HCT116 (cell line): ENCODE measurements at regions not wholly inside any gene's neighbourhood (a gene's known extent, or its start where the extent isn't known, plus 50 kb on each side); places are given as distances from the start of the nearest gene placed in this dataset.

Source experiments
- ATAC-seq: fragments of 200-7000 bp; cut with Tn5 transposase; 2 replicates; pipeline ENCODE4 v1.9.1; 2020; ENCODE audit warnings: mild to moderate bottlenecking, moderate library complexity
- BruUV-seq: library from RNA; stranded (reverse); fragments of 400-500 nt; replicated peaks from 2 replicates; lab custom pipeline; 2021; lab: Mats Ljungman, UMichigan
- CTCF ChIA-PET: fragments of 300-600 bp; sonication (Branson Sonifier 250); formaldehyde crosslinking; loops from one replicate; lab custom pipeline; 2021; ENCODE audit warnings: antibody characterized with exemption; lab: Charles Lee
- POLR2A ChIA-PET: fragments of 300-600, 350-600 bp; sonication (Branson Sonifier 250); formaldehyde crosslinking; loops from one replicate; lab custom pipeline; 2021; ENCODE audit warnings: antibody characterized with exemption; lab: Charles Lee
- RAD21 ChIA-PET, 2 experiments: fragments of 300-600 bp; sonication (Branson Sonifier 250); formaldehyde crosslinking; loops; one replicate each; lab custom pipeline; 2023; ENCODE audit warnings: low total read pairs in 2 of 2; ENCODE audit not compliant: uncharacterized antibody in 2 of 2, unreplicated experiment in 2 of 2, low non-redundant PET in 1 of 2; lab: Charles Lee
- DNase-seq: peaks from one replicate; pipeline ENCODE4 v3.0.0-alpha.2; 2010; ENCODE audit warnings: low read depth, low spot score
- H2AFZ ChIP-seq: fragments of 200-600 bp; shearing (Covaris generic), sonication (generic); 2 replicates; pipeline ENCODE4 v1.6.1; 2017; ENCODE audit warnings: low read depth, mixed run types, mixed read lengths, antibody characterized with exemption, low read length; ENCODE audit not compliant: poor library complexity, severe bottlenecking
- H3K27ac ChIP-seq: 2 replicates; pipeline ENCODE4 v1.5.1; 2012; ENCODE audit warnings: low read depth, low read length
- H3K27me3 ChIP-seq: fragments of 200-600 bp; sonication (generic); 2 replicates; pipeline ENCODE4 v1.6.1; 2016; ENCODE audit warnings: mixed run types, low read length, mixed read lengths; ENCODE audit not compliant: insufficient read depth
- H3K36me3 ChIP-seq, 2 experiments: fragments of 200-500 bp in 1 of 2; fragments of 200-600 bp in 1 of 2; sonication (Bioruptor generic) in 1 of 2; sonication (generic) in 1 of 2; 2 replicates each; pipeline versions ENCODE4 v1.5.1 to v1.6.1; 2014 to 2016; ENCODE audit warnings: low read length in 2 of 2, inconsistent platforms in 1 of 2, mixed read lengths in 1 of 2, mixed run types in 1 of 2; ENCODE audit not compliant: insufficient read depth in 2 of 2, control insufficient read depth in 1 of 2
- H3K4me1 ChIP-seq, 2 experiments: fragments of 200-600 bp in 1 of 2; sonication (generic) in 1 of 2; 2 replicates each; pipeline versions ENCODE4 v1.5.1 to v1.6.1; 2012 to 2017; ENCODE audit warnings: low read length in 2 of 2, inconsistent platforms in 1 of 2, mild to moderate bottlenecking in 1 of 2, mixed read lengths in 1 of 2, mixed run types in 1 of 2, moderate library complexity in 1 of 2; ENCODE audit not compliant: insufficient read depth in 2 of 2, control insufficient read depth in 1 of 2
- H3K4me2 ChIP-seq: fragments of 200-600 bp; sonication (generic); 2 replicates; pipeline ENCODE4 v1.6.1; 2017; ENCODE audit warnings: mixed run types, low read length, mixed read lengths
- H3K4me3 ChIP-seq, 2 experiments: fragments of 200-600 bp in 1 of 2; sonication (generic) in 1 of 2; replicated peaks in 1 of 2; 2 replicates each; pipeline ENCODE4 v1.5.1; 2011 to 2016; ENCODE audit warnings: low read length in 2 of 2, control low read depth in 1 of 2, low read depth in 1 of 2, mild to moderate bottlenecking in 1 of 2, mixed read lengths in 1 of 2, mixed run types in 1 of 2
- H3K79me2 ChIP-seq: fragments of 200-600 bp; sonication (generic); 2 replicates; pipeline ENCODE4 v1.6.1; 2017; ENCODE audit warnings: mild to moderate bottlenecking, mixed run types, low read length, moderate library complexity, mixed read lengths; ENCODE audit not compliant: insufficient read depth
- H3K9ac ChIP-seq: fragments of 200-600 bp; sonication (generic); 2 replicates; pipeline ENCODE4 v1.6.1; 2016; ENCODE audit warnings: low read length, mixed read lengths
- H3K9me2 ChIP-seq: fragments of 200-600 bp; sonication (generic), shearing (Covaris generic); 2 replicates; pipeline ENCODE4 v1.6.1; 2017; ENCODE audit warnings: mixed run types, mild to moderate bottlenecking, moderate library complexity; ENCODE audit not compliant: insufficient read depth
- H3K9me3 ChIP-seq, 2 experiments: fragments of 200-500 bp in 1 of 2; fragments of 200-600 bp in 1 of 2; sonication (Bioruptor generic) in 1 of 2; sonication (generic) in 1 of 2; 2 replicates each; pipeline ENCODE4 v1.6.1; 2014 to 2017; ENCODE audit warnings: low read length in 2 of 2, mixed read lengths in 2 of 2, inconsistent platforms in 1 of 2, low read depth in 1 of 2, mild to moderate bottlenecking in 1 of 2, mixed run types in 1 of 2, moderate library complexity in 1 of 2; ENCODE audit not compliant: control insufficient read depth in 1 of 2, insufficient read depth in 1 of 2
- H4K20me1 ChIP-seq: fragments of 200-600 bp; sonication (generic), shearing (Covaris generic); 2 replicates; pipeline ENCODE4 v1.6.1; 2017; ENCODE audit warnings: mixed run types, mild to moderate bottlenecking, moderate library complexity; ENCODE audit not compliant: insufficient read depth
- ATF3 ChIP-seq: IDR thresholded peaks from 2 replicates; pipeline ENCODE4 v1.6.1; 2012
- CEBPB ChIP-seq: IDR thresholded peaks from 2 replicates; pipeline ENCODE4 v1.6.1; 2012; ENCODE audit warnings: low read depth
- ELF1 ChIP-seq: IDR thresholded peaks from 2 replicates; pipeline ENCODE4 v1.6.1; 2012; ENCODE audit warnings: low read depth, borderline replicate concordance
- FOSL1 ChIP-seq: IDR thresholded peaks from 2 replicates; pipeline ENCODE4 v1.6.1; 2012; ENCODE audit warnings: low read depth
- JUND ChIP-seq: IDR thresholded peaks from 2 replicates; pipeline ENCODE4 v1.6.1; 2012
- POLR2A ChIP-seq: IDR thresholded peaks from 2 replicates; pipeline ENCODE4 v1.7.0; 2011; ENCODE audit warnings: borderline replicate concordance; ENCODE audit not compliant: insufficient read depth, insufficient read length; ENCODE audit errors: extremely low read depth
- SIN3A ChIP-seq: IDR thresholded peaks from 2 replicates; pipeline ENCODE4 v1.6.1; 2012; ENCODE audit warnings: low read depth
- YY1 ChIP-seq: IDR thresholded peaks from 2 replicates; pipeline ENCODE4 v1.6.1; 2011; ENCODE audit warnings: low read length, low read depth, moderate library complexity, mild to moderate bottlenecking; ENCODE audit not compliant: insufficient replicate concordance; ENCODE audit errors: extremely low read depth
- ZFX ChIP-seq: fragments of 450-650 bp; IDR thresholded peaks from 2 replicates; pipeline ENCODE4 v1.6.1; 2017
- intact Hi-C: fragments of 100-400 bp; cut with micrococcal nuclease; formaldehyde crosslinking; loops from 2 replicates; pipeline ENCODE4 v1.10.0; 2022

- TF ChIP-seq SIN3A (no peak), ZFX (no peak), JUND (no peak), POLR2A (no peak), CEBPB (no peak), YY1 (no peak), ATF3 (no peak), ELF1 (no peak), FOSL1 (no peak)
- ChIA-PET CTCF (no interaction called here), POLR2A (no interaction called here), RAD21 (no interaction called here)
- no peak overlapping the region for H3K4me2 ChIP-seq
- intact Hi-C loops = no loop called here
- no peak overlapping the region for H2AFZ ChIP-seq
- DNase-seq (no peak), ATAC-seq (no peak)
- no peaks in the 10 kb centered on the region for H3K36me3 ChIP-seq
- no peaks in the 10 kb centered on the region for H3K4me1 ChIP-seq
- H3K9me2 ChIP-seq = no peaks in the 10 kb centered on the region
- H3K27me3 ChIP-seq = no peaks in the 10 kb centered on the region
- no peak overlapping the region for H3K9ac ChIP-seq
- BruUV-seq = no TSS peak
- no peak overlapping the region for H3K4me3 ChIP-seq
- no peaks in the 10 kb centered on the region for H3K79me2 ChIP-seq
- no peak overlapping the region for H3K27ac ChIP-seq
- H3K9me3 ChIP-seq = peaks cover 7 to 14% of the 10 kb centered on the region in 2 experiments; a peak in 2 of 4 replicates
- no peaks in the 10 kb centered on the region for H4K20me1 ChIP-seq
Measured at GRCh38 chr13:59099182-59099974, 1064.3 kb downstream of the DIAPH3 start.

- Histone ChIP-seq H2AFZ (no peak overlapping the region), H3K9me3 (peaks cover under 1 to 19% of the 10 kb centered on the region in 2 experiments; a peak in 2 of 4 replicates), H3K4me2 (no peak overlapping the region), H3K9ac (no peak overlapping the region), H3K36me3 (no peaks in the 10 kb centered on the region), H3K27me3 (no peaks in the 10 kb centered on the region), H3K9me2 (no peaks in the 10 kb centered on the region), H3K27ac (no peak overlapping the region), H3K4me1 (no peaks in the 10 kb centered on the region), H3K4me3 (no peak overlapping the region), H3K79me2 (no peaks in the 10 kb centered on the region), H4K20me1 (no peaks in the 10 kb centered on the region)
- no peak for DNase-seq
- no peak for TF ChIP-seq POLR2A
- CTCF ChIA-PET = no interaction called here
- intact Hi-C loops = no loop called here
- POLR2A ChIA-PET = no interaction called here
- RAD21 ChIA-PET = no interaction called here
- no peak for ATAC-seq
- BruUV-seq = no TSS peak
Measured at GRCh38 chr13:59103004-59103768, 1060.5 kb downstream of the DIAPH3 start.
